ENCODE measurements at regions not wholly inside any gene's neighbourhood (a gene's known extent, or its start where the extent isn't known, plus 50 kb on each side); places are given as distances from the start of the nearest gene placed in this dataset.

DNA sequence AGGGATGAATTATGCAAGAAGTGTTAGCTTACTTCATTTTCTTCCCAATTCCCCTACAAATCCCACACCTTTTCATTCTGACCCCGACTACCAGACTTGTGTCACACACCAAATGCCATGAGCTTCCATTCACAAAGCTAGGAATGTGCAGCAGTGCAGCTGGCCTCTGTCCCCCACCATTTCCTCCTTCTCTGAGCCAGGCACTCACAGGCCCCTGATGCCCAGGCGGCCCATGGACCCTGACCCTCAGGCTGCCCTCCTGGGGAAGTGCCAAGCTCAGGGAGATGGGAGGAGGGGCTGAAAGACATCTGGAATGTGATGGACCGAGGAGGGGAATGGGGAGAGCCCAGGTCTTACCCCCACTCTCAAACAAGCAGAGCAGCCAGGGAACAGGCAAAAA is 67.0 kb upstream of the BCOR start:
- DNase-seq = no peak

DNA sequence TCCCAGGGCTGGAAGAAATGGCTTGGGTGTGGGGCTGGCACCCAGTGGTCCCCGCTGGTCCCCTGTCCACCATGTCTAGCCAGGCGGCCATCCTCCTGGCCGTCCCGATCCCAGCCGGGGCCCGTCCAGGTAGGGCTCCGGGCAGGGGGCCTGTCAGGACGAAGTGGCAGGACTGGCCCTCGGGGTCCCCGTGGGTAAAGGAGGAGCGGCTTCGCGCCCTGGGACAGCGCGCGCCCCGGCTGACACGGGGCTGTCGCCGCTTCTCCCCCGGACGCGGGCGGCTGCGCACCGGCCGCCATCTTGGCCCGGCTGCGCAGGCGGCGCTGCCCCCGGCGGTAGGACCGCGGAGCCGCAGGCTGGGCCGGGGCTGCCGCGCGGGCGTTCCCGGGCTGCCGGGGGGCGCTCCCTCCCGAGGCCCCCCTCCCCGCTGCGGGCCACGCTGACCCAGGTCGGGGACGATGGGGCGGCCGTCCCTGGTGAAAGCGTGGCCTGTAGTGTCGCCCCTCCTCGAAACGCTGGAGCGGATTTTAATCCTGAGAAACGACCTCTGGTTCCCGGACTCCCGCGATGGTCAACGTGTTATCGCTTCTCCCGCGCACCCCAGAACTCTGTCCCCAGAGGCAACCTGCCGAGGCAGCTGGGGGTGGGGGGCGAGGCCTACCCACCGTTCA is 60.4 kb upstream of the BCOR start:
- peak in 2 of 5 experiments; percentile 21 to 67 for DNase-seq

DNA sequence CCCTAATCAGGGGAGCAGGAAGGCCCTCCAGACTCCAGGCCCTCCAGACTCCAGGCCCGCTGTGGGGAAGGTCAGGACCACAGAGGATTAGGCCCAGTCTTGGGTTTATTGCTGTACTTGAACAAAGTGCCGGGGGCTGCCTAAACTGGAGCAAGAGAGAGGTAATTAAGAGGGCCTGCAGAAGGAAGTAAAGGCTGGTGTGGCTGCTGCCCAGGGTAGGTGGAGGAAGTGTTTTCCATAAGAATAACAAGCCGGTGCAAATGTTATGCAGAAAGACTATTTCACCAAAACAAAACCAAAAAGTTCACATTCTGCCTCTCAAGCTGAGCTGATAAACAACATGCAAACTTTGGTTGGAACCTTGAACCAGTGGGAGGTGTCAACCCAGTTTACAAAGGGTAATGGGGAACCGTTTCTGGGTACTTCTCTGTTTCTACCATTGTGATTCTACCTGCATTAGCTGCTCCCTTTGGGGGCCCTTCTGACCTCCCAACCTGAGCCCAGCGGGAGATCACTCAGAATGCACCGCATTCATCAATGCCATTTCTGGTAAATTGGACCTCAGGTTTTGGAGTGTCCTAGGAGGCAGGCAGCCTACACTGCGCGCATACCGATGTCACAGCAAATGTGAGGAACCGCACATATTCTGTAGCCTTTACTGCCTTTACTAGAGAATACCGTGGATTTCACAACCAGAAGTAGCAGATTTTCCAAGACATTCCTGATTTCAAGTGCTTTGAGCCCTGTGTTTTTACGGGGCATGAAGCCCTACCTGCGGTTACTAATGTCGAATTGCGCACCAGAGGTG is 59.7 kb upstream of the BCOR start:
- no peak for DNase-seq

DNA sequence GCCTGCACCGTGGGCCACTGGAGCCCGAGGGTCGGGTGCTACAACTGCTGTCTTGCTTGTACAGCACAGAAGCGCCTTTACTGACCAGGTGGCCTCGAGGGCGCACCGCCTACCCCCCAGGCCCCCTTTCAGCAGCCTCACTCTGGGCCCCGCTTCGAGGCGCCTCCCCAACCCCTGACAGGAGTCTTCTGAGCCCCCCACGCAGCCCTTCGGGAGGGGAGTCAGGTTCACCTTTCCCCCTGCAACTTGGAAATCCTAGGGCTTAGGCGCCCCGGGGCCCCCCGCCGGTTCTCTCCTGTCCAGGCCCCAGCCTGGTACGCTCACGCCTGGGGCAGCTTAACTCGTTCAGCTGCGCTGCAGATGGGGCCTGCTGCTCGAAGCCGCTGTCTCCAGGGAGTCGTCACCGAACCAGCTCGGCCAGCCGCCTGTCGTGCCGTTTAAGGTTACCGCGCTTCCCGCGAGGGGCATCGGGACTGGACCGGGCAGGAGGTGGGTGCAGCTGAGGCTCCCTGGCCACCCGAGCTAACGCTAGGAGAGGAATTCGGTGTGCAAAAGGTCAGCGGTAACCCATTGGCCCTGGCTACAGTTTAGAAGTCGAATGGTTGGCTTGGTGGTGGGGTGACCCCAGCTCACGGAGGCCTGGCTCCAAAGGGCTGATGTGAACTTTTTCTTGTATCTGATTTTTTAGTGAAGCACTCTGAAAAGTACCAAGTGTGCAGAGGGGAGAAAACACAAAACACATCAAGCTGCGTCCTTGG is 58.9 kb upstream of the BCOR start:
- no peak for DNase-seq

DNA sequence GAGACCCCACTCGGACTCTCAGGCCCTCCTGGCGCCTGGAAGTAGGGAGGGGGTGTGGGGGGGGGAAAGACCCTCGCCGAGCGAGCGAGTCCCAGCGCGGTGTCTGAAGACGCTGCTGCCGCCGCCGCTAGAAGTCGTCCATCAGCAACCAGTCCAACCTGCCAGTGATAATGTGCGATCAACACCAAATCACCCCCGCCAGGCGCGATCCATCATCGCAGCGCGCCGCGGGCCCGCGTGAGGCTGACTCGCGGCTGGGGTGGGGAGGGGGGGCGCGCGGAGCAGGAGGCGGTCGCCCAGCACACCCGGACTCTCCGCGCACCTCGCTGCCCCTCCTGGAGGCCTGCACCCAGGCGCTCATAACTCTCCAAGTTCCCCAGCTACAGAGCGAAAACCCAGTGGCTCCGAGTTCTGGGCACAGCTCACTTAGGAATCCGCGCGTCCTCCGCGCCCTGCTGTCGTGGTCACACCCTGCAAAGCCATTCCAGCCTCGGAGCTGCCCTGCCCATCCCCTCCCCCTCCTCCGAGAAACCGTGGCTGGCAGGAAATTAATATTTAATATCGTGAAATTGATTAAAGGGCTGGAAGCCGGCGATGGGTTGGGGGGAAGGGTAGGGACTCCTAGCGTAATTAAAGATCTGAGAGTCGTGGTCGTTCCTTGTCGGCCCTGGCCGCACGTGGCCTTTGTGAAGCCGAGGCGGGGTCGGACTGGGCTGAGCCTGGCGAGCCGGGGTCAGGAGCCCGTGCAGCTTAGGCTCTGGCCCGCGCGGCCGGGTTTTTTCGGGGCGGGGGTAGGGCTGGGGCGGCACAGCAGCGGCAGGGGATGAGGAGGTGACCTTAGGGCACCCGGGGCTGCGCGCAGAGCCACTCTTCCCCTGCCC is 58.1 kb upstream of the BCOR start:
- peak in 1 of 5 experiments; percentile 37 for DNase-seq

DNA sequence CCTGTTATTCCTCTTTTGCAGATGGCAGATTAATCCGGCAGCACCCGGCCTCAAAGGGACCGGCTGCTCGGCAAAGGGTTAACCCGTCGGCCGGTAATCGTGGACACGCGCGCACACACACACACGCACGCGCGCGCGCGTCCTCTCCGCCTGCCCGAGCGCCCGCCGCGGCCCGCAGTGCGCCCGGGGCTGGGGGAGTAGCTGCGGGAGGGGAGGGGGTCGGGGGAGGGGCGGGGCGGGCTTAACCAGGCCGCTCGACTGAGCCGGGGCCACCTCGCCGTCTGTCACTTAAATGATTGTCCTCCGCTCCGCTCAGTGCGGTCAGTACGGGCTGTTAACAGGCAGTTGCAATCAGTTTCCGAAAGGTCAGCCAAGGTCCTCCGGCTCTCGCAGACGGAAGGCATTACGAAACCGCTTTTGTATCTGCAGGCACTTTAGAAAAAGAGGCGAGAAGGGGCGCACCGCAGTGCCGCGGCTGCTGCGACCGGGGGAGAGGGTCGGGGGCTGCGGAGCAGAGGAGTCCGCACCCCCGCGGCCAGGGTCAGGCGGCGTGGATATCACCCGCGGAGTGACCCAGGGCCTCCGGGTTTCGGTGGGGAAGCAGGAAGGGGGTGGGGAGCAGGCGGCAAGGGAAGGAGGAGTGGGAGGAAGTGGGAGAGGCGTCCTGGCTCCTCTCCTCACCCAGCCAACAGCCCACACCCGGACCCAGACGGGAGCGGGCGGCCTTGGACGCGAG is 57.3 kb upstream of the BCOR start:
- peak in 1 of 5 experiments; percentile 44 for DNase-seq

DNA sequence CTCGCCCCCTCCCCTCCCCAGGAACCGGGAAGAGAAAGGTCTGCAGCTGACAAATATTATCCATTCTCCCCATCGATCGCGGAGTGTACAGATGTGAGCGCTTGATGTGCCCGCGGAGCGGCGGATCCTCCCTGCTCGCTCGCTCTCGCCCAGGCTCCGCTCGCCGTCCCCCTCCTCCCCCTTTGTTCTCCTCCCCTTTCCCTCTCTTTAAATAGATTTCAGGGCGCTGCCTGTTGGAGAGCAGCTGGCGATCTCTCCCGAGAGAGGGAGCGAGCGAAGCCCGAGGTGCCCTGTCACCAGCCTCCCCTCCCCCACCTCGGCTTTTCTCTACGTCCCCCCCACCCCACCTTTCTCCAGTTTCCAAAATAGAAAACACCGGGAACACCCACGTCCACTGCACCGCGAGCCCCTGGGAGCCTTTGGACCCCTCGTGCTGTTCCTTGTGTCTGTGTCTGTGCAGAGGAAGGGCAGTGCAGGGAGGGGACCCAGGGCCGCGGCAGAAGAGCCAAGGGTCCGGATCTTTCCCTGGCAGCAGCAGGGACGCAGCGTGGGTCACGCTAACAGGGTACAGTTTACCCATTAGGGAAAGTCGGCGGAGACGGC is 56.6 kb upstream of the BCOR start:
- DNase-seq = no peak

DNA sequence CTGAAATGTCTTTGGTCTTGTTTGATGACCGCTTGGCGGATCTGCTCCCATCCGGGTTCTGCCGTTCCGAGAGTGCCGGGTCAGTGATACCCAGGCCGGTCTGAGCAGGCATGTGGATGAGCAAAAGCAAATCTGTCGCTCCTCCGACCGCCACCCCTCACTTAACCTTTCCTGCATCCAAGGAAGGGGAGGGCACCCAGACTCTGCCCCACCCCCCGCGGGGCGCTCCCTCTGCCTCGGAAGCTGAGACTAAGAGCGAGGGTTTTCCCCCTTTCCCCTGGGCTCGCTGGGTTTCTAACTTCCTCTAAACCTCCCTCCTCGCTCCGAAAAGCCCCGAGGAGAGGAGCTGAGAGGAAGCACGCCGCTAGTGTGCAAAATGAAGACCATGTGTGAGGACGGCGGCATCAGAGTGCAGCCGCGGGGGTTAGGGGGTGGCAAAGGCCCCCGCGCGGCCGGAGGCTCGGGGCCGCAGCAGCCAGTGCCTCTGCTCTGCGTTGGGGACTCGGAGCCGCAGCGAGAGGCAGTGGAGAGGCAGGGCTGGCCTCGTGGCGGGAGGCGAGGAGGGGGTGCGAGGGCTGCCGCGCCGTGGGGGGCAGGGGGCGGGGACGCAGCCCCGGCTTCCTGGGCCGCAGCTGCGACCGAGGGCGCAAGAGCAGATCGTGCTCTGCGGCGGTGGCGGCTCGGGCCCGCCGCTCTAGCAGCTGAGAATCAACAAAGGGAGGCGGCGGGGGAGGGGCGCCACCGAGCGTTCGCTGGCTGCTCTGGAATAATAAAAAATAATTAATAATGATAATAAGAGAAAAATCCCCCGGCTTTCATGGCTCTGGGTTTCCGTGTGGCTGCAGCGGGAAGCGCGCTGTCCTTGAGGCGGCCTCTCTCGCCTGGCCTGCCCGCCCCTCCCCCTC is 55.8 kb upstream of the BCOR start:
- DNase-seq = peak in 4 of 5 experiments; percentile 38 to 64 (median 46)

DNA sequence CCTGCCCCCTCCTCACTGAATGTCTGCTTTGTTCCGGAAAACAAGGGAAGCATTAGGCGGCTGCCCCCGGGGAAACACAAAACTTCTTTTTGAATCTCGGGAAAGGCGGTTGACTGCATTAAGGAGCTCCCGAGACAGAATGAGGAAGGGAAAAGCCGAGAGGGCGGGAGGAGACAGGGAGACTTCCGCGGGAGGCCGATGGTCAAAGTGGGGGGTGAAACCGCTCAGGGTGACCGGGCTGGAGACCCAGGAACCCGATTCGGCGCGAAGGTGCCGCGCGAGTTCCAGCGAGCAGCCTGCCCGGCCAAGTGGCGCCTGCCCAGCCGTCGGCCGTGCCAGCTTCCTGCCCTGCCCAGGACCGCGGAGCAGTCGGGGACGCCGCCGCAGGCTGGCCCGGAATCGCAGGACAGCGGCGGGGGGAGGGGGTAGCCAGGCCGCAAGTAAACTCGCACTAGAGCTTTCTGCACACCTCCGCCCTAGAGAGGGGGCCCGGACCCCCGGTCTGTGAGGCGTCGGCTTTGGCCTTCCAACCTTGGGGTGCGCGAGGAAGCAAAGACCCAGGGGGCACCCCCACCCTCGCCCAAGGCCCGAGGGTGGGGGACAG is 55.1 kb upstream of the BCOR start:
- DNase-seq = no peak

DNA sequence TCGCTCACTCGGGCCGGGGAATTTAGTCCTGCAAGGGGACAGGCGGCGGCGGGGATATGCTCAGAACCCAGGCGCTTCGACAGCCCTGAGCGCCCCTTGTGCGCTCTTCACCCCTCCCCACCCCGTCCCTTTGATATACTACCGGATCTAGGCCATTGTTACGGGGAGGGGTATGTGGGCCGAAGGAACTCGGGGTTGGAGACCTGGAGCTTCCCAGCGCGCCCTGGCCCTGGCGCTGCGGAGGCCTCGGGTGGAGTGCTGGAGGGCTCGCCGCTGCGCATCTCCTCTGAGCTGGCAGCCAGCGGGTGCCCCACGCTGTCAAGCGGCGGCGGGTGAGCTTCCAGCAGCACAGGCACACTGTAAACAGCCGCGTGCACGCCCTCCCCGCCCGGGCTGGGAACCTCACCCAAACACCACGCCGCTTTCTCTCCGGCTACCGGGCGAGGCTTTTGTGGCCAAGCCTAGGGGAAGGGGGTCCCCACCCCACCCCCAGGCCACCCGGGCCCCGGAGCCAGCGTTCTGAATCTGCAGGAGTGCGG is 54.5 kb upstream of the BCOR start:
- DNase-seq = no peak

DNA sequence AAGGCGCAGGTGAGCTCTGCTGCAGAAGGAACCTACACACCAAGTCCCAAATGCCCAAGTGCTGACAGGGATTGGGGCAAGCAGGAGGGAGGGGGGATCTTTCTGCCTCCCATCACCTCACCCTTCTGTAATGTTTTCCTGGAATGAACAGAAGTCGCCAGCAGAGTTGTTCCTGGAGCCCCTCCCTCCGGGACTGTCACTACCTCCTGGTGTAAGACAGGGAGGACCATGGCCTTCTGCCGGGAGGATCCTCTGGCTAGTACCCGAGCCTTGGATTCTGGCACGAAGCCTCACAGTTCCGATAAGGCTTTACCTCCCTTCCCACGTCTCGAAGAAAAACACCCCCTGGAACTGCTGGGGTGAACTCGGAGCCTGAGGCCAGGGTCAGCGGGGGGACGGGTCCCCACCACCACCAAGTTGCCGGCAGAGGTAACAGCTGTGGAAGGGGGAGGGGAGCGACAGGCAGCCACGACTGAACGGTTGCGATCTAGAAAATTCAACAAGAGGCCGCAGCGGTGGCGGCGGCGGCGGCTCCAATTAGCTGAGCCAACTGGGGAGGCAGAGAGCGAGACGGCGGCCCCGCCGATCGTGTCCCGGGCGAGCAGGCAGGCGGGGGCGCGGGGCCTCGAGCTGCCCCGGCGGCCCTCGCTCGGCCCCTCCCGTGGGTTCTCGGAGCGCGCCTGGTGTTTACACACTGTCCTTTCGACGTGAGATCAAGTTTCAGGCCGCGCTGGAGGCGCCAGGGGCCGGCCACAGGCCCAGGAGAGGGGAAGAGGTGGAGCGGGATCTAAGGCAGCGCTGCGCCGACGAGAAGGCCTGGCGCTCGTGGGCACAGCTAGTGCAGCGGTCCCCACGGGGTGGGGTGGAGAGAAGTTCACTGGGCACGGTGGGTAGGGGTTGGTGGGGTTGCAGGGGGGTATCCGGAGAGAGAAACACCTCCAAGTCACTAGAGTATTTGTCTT is 53.7 kb upstream of the BCOR start:
- DNase-seq = no peak

DNA sequence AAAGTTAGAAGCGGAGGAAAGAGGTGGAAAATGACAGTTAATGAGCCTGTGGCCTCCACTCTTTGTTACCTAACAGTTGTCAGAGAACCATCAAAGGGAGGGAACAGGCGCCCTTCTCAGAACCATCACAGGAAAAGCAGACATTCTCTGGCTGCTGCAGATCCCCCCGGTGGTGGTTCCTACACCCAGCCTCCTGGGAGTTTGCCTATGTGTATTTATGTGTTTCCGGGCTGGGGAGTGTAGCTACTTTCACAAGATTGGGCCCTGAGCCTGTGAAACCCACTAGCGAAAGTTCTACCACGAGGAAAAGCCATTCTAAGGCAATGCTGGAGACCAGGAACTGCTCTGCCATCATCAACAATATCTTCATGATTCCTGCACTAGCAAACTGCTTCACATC is 52.7 kb upstream of the BCOR start:
- no peak for DNase-seq

DNA sequence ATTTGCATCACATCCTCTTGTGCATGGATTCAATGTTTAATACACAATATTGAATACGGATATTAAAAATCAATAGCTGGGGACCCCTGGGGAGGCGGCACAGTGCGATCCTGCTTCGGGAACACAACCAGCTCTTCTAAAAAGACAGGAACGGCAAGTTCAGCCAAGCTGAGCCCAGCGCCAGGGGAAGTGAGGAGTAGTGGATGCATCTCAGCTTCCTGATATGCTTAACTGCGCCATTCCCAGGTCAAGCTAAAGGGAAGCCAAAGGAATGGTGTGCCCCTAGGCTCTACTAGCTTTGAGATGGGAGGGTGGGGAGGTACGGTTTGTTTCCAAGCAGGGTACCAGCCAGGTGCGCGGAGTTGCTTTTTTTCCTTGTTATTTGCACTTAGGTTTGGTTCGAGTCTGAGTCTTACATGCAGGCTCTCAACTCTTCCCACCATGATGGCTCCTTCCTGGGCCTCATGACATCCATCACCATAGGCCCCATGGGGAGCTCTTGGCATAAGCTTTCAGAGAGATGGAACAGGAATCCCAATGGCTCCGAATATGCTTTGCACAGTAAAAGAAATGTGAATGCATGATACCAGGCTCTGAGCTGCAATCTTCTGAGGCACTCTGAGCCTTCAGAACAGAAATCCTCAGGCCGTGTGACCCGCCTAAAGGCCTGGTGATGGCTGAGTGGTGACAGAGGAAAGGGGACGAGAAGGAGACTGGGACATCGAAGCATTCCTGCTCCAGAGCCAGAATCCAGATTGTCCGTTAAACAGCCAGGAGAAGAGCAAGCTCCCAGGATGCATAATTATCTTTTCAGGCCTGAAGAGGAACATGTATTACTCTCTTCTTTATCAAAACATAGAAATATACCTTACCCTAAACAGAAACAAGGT is 51.8 kb upstream of the BCOR start:
- no peak for DNase-seq

DNA sequence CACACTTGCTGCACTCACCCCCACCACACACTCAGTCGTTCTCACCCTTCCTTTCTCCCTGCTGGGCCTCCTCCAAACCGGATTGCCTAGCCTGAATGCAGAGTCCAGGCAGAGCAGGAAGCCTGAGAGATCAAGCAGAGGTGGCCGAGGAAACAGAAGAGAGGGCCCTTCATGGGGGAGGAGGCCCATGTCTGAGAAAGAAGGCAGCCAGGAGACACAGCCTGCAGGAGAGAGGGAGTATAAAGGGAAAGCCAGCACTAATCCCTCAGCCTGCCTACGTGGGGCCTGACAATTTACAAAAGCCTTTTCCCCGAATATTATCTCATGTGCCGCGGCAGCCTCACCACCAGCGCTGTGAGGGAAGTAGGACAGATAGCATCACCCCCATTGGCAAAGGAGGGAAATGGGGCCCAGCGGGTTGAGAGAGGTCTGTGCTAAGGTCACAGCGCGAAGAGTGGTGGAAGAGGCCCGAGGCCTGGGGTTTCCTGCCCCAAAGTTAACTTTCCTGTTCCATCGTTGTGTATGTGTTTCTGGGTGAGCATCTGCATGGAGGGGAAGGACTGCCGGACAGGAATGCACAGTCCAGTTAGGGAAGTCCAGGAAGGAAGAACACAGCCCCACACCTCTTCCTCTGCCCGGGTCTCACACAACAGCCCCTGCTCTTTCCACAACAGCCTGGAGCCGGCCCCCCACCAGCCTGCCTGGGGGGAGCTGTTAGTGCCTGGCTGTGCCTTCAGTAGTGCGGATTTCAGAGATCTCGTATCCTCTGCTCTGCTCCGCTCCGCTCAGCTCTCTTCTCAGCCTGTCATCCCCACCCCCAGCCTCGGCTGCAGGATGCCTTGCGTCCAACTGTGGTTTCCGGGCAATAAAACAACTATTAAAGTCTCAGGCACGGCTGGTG is 50.9 kb upstream of the BCOR start:
- no peak for DNase-seq

DNA sequence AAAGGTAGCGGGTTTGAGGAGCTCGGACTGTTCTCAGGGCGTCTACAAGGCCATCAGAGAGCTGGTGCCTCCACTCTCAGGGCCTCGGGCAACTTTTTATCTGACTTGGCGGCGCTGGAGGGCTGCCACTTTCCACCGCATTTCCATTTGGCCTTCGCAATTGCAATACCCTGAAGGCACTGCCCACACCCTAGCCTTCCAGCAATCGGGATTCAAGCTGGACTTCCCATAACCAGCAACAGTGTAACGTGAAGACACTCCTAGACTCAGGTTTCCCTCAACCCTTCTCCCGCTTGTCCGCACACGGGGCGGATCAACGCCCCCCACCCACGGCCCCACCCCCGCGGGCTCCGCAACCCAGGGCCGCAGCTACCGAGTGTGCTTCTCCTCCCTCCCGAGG is 50.2 kb upstream of the BCOR start:
- DNase-seq = no peak
